ENCODE measurements at regions not wholly inside any gene's neighbourhood (a gene's known extent, or its start where the extent isn't known, plus 50 kb on each side); places are given as distances from the start of the nearest gene placed in this dataset.
A peak's percentile ranks its signal among the peaks of the same experiment; 100 is the strongest.

DNA sequence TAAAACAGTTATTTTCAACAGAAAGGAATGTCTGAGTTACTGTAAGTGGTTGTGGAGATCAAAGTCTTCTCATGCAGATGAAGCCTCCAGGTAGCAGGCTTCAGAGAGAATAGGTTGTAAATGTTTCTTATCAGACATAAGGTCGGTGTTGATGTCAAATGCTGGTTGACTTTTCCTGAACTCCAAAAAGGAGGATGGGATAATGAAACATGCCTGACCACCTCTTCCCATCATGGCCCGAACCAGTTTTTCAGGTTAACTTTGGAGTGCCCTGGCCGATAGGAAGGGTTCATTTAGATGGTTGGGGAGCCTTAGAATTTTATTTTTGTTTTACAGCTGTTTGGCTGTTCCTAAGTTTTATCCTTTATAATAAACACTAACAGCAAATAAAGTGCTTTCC is 478.4 kb downstream of the ACTL7B start:
- no peak overlapping the region for H3K4me3 ChIP-seq
- H3K9me3 ChIP-seq: no peaks in the 10 kb centered on the region
- no peak for ATAC-seq
- TF ChIP-seq, protein P1, sequence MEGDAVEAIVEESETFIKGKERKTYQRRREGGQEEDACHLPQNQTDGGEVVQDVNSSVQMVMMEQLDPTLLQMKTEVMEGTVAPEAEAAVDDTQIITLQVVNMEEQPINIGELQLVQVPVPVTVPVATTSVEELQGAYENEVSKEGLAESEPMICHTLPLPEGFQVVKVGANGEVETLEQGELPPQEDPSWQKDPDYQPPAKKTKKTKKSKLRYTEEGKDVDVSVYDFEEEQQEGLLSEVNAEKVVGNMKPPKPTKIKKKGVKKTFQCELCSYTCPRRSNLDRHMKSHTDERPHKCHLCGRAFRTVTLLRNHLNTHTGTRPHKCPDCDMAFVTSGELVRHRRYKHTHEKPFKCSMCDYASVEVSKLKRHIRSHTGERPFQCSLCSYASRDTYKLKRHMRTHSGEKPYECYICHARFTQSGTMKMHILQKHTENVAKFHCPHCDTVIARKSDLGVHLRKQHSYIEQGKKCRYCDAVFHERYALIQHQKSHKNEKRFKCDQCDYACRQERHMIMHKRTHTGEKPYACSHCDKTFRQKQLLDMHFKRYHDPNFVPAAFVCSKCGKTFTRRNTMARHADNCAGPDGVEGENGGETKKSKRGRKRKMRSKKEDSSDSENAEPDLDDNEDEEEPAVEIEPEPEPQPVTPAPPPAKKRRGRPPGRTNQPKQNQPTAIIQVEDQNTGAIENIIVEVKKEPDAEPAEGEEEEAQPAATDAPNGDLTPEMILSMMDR (IDR thresholded peaks at IDR 0.05): no peak
- no peak for DNase-seq
- H3K36me3 ChIP-seq: no peaks in the 10 kb centered on the region
- no peaks in the 10 kb centered on the region for H3K4me1 ChIP-seq
- intact Hi-C loops (cut with DNase I): no loop called here
- H3K27me3 ChIP-seq (ENCODE audit: low read depth): no peaks in the 10 kb centered on the region
- H3K27ac ChIP-seq: no peak overlapping the region

DNA sequence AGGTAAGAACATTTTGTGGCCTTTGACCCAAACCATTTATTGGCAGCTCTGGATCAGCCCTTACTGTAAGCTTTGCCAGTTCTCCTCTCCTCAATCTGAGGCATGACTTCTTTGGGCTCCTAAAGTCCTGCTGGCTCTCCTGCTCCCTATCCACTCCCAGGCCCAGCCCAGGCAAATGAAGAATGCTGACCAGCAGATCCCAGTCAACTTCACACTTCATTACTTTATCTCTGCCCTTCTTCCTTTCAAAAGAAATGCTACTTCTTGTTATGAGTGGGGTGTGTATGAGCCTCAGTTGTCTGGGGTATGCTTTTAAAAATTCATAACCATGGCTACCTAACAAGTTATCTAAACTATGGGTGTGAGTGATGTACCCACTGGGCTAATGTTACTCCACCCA is 479.6 kb downstream of the ACTL7B start:
- H3K4me1 ChIP-seq: no peaks in the 10 kb centered on the region
- TF ChIP-seq, protein P1 (IDR thresholded peaks at IDR 0.05): no peak
- H3K27me3 ChIP-seq (ENCODE audit: low read depth): no peaks in the 10 kb centered on the region
- intact Hi-C loops (cut with DNase I): no loop called here
- H3K36me3 ChIP-seq: no peaks in the 10 kb centered on the region
- DNase-seq (no peak), ATAC-seq (peak; percentile 39 to 65)
- H3K27ac ChIP-seq: no peak overlapping the region
- no peak overlapping the region for H3K4me3 ChIP-seq
- H3K9me3 ChIP-seq: no peaks in the 10 kb centered on the region

DNA sequence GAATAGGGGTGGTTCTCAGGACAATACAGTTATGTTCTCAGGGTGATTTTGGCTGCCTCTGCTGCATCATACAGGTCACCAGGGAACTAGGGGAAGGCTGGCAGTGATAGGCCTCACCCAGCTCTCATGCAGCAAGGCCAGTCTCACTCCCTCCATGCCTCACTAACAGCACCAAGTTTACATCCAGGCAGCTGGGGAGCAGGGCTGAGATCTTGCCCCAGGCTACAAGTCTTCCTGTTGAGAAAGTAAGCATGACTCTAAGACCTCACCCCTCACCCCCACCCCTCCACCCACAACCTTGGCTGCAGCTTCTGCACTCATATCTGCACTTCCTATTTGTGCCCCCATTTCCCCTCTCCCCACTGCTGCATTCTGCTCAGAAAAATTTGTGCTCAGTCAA is 481.2 kb downstream of the ACTL7B start:
- TF ChIP-seq, protein P1 (IDR thresholded peaks at IDR 0.05): no peak
- H3K9me3 ChIP-seq: no peaks in the 10 kb centered on the region
- no peaks in the 10 kb centered on the region for H3K27me3 ChIP-seq (ENCODE audit: low read depth)
- H3K4me3 ChIP-seq: no peak overlapping the region
- intact Hi-C loops (cut with DNase I): no loop called here
- no peaks in the 10 kb centered on the region for H3K4me1 ChIP-seq
- DNase-seq (no peak), ATAC-seq (no peak)
- no peaks in the 10 kb centered on the region for H3K36me3 ChIP-seq
- no peak overlapping the region for H3K27ac ChIP-seq

DNA sequence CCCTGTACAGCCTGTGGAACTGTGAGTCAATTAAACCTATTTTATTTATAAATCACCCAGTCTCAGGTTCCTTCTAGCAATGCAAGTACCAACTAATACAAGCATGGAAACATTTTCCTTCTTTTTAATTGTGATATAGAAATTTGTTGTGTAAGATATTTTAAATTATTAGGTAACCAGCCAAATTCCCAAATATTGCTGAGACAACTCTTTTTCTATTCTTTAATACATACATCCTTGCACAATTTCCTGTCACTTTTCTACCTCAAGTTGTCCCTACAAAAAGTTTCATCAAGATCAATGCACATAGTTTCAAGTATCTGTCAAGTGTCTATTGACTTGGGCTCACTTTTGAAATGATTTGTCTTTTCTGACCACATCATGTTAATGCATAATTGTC is 488.6 kb downstream of the ACTL7B start:
- ATAC-seq (no peak), DNase-seq (no peak)
- Histone ChIP-seq H3K27ac (no peak overlapping the region), H3K4me1 (no peaks in the 10 kb centered on the region), H3K27me3 (ENCODE audit: low read depth) (no peaks in the 10 kb centered on the region), H3K9me3 (no peaks in the 10 kb centered on the region), H3K36me3 (no peaks in the 10 kb centered on the region), H3K4me3 (no peak overlapping the region)
- TF ChIP-seq, protein P1 (IDR thresholded peaks at IDR 0.05): no peak
- intact Hi-C loops (cut with DNase I): no loop called here

DNA sequence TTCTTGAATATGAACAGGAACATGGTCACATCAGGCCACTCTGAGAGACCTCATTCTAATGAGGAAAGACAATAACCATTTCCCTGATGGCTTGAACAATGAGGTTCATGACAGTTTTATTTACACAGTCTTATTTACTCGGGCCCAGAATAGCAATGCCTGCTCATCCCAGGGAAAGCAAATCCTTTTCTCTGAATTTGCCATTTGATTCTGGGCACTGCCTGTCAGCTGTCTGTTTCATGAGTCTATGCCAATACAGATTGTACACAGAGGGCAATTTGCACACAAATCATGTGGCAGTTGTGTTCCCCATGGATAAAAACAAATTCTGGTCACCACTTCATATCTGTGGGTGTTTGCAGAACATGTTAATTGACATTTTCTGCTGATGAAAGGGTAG is 492.5 kb downstream of the ACTL7B start:
- no peaks in the 10 kb centered on the region for H3K36me3 ChIP-seq
- TF ChIP-seq, protein P1 (IDR thresholded peaks at IDR 0.05): no peak
- no peak overlapping the region for H3K4me3 ChIP-seq
- no peaks in the 10 kb centered on the region for H3K9me3 ChIP-seq
- H3K27me3 ChIP-seq (ENCODE audit: low read depth): no peaks in the 10 kb centered on the region
- DNase-seq (no peak), ATAC-seq (no peak)
- intact Hi-C loops (cut with DNase I): no loop called here
- no peaks in the 10 kb centered on the region for H3K4me1 ChIP-seq
- H3K27ac ChIP-seq: no peak overlapping the region

DNA sequence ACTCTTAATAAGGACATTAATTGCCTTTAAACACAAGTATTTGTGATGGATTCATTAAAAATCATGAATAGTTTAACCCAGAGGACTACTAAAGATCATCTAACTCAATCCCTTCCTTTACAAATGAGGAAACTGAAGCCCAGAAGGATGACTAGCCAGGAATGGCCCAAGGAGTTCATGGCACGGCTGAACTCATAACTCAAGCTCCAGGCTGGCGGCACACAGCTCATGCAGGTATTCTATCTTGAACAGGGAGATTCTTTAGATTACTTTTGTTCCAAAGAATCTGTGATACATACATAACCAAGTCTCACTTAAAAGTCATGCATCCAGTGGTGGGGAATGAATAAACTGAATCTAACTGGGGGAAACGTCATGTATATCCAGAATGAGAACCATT is 495.5 kb downstream of the ACTL7B start:
- TF ChIP-seq, protein P1 (IDR thresholded peaks at IDR 0.05): no peak
- DNase-seq: no peak

More for the DNA sequence above, 495.5 kb downstream of the ACTL7B start:
- H3K4me3 ChIP-seq: no peak overlapping the region
- no peaks in the 10 kb centered on the region for H3K36me3 ChIP-seq
- no peak overlapping the region for H3K27ac ChIP-seq
- no peaks in the 10 kb centered on the region for H3K27me3 ChIP-seq (ENCODE audit: low read depth)
- no peak for ATAC-seq
- no peaks in the 10 kb centered on the region for H3K9me3 ChIP-seq
- intact Hi-C loops (cut with DNase I): no loop called here
- no peaks in the 10 kb centered on the region for H3K4me1 ChIP-seq

Data from lower lobe of right lung (tissue), 2 donors.